Glutamatergic neuron (in vitro differentiated cells): ENCODE measurements at regions not wholly inside any gene's neighbourhood (a gene's known extent, or its start where the extent isn't known, plus 50 kb on each side); places are given as distances from the start of the nearest gene placed in this dataset.

Experiments used
- DNase-seq: peaks from one replicate; pipeline ENCODE4 v3.0.0; 2022
- H3K27ac Mint-ChIP-seq: one replicate; pipeline ENCODE4 v1.8.0; 2020; ENCODE audit warnings: mild to moderate bottlenecking, mixed read lengths, inconsistent platforms; ENCODE audit not compliant: unreplicated experiment
- H3K27me3 Mint-ChIP-seq: one replicate; pipeline ENCODE4 v1.8.0; 2020; ENCODE audit warnings: mild to moderate bottlenecking, moderate library complexity, mixed read lengths, inconsistent platforms; ENCODE audit not compliant: unreplicated experiment
- H3K36me3 Mint-ChIP-seq: one replicate; pipeline ENCODE4 v1.8.0; 2020; ENCODE audit warnings: mild to moderate bottlenecking, mixed read lengths, inconsistent platforms; ENCODE audit not compliant: unreplicated experiment
- H3K4me1 Mint-ChIP-seq: one replicate; pipeline ENCODE4 v1.8.0; 2020; ENCODE audit warnings: mild to moderate bottlenecking, low read depth, mixed read lengths, inconsistent platforms; ENCODE audit not compliant: unreplicated experiment
- H3K4me3 Mint-ChIP-seq: one replicate; pipeline ENCODE4 v1.8.0; 2020; ENCODE audit warnings: mild to moderate bottlenecking, mixed read lengths, inconsistent platforms; ENCODE audit not compliant: unreplicated experiment
- H3K9me3 Mint-ChIP-seq: one replicate; pipeline ENCODE4 v1.8.0; 2020; ENCODE audit warnings: mild to moderate bottlenecking, moderate library complexity, mixed read lengths, inconsistent platforms; ENCODE audit not compliant: unreplicated experiment
- TF ChIP-seq, protein P1 (sequence below): fragments of 200-600 bp; sonication (generic); IDR thresholded peaks from one replicate; pipeline ENCODE4 v1.5.0; 2021; ENCODE audit not compliant: partially characterized antibody, unreplicated experiment

DNA sequence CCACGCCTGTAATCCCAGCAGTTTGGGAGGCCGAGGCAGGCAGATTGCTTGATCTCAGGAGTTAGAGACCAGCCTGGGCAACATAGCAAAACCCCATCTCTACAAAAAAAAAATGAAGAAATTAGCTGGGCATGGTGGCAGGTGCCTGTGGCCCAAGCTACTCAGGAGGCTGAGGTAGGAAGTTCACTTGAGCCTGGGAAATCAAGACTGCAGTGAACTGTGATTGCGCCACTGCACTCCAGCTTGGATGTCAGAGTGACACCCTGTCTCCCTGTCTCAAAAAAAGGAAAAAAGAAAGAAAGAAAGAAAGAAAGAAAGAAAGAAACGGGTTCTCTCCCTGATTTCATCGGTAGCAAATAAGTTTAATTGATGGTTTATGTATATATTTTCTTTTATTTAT is 64.6 kb upstream of the ESX1 start:
- DNase-seq: no peak
- Mint-ChIP-seq H3K27ac (no peak overlapping the region), H3K36me3 (no peaks in the 10 kb centered on the region), H3K4me3 (no peak overlapping the region), H3K27me3 (peaks cover 1% of the 10 kb centered on the region), H3K9me3 (peaks cover 2% of the 10 kb centered on the region), H3K4me1 (no peaks in the 10 kb centered on the region)
- TF ChIP-seq, protein P1, sequence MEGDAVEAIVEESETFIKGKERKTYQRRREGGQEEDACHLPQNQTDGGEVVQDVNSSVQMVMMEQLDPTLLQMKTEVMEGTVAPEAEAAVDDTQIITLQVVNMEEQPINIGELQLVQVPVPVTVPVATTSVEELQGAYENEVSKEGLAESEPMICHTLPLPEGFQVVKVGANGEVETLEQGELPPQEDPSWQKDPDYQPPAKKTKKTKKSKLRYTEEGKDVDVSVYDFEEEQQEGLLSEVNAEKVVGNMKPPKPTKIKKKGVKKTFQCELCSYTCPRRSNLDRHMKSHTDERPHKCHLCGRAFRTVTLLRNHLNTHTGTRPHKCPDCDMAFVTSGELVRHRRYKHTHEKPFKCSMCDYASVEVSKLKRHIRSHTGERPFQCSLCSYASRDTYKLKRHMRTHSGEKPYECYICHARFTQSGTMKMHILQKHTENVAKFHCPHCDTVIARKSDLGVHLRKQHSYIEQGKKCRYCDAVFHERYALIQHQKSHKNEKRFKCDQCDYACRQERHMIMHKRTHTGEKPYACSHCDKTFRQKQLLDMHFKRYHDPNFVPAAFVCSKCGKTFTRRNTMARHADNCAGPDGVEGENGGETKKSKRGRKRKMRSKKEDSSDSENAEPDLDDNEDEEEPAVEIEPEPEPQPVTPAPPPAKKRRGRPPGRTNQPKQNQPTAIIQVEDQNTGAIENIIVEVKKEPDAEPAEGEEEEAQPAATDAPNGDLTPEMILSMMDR: no peak

DNA sequence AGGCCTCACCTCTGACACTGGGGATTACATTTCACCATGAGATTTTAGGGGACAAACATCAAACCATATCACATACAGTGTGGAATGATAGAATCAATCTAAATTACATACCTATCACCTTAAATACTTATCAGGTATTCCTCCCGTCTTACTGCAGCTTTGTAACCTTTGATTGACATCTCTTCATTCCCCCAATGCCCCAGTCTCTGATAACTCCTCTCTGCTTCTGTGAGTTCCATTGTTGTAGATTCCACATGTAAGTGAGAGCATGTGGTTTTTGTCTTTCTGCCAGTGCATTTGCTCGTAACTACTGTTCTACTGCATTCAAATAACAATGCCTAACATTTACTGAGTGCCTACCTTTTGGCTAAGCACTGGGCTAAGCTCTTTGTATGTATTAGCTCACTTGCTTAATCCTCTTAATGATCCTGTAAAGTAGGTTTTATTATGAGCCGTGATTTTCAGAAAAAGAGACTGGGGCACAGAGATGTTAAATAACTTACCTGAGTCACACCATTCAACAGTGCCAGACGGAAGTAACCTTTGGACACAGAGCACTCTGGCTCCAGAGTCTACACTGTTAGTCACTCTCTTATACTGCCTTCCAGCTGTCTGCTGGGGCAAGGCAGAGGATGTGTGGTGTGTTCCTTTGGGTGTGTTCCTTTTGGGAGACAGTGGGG is 63.7 kb upstream of the ESX1 start:
- H3K36me3 Mint-ChIP-seq: no peaks in the 10 kb centered on the region
- H3K27ac Mint-ChIP-seq: no peak overlapping the region
- TF ChIP-seq, protein P1: no peak
- no peaks in the 10 kb centered on the region for H3K4me1 Mint-ChIP-seq
- DNase-seq: no peak
- no peaks in the 10 kb centered on the region for H3K27me3 Mint-ChIP-seq
- H3K4me3 Mint-ChIP-seq: no peak overlapping the region
- H3K9me3 Mint-ChIP-seq: peaks cover 2% of the 10 kb centered on the region

DNA sequence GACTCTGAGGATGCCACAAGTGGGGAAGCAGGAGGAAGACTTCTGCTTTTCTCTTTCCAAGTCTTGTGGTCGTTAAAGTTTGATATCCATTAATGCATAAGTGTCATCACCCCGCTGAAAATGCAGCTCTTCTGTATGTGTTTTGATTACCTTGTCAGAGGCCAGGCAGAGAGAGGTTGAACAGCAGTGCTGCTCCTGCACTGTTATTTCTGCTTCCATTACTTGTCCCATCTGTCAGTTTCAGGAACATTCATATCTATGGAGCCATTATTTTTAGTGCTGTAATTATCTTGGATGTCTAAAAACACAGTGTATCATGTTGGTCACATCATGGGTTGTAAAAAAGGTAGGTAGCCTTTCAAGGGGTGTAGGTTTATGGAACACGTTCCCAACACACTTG is 62.0 kb upstream of the ESX1 start:
- Mint-ChIP-seq H3K36me3 (no peaks in the 10 kb centered on the region), H3K27me3 (no peaks in the 10 kb centered on the region), H3K27ac (no peak overlapping the region), H3K4me3 (no peak overlapping the region), H3K4me1 (no peaks in the 10 kb centered on the region), H3K9me3 (peaks cover 2% of the 10 kb centered on the region)
- TF ChIP-seq, protein P1: no peak
- DNase-seq: no peak

DNA sequence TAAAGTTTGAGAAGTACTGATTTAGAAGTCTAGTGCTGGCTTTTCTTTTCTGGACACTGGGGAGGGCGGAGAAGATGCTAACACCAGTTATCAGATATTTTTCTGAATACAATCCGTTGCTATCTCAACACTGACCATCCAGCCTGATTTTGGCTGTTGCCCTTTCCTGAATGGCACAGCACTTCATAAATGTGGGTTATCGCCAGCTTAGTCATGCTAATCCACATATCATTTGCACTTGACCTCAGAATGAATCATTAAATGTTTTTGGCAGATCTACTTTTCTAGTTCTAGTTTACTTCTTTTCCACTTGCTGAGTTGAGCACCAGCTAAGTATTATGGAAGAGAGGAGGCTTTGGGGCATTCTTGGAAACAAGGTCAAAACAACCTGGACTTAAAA is 60.8 kb upstream of the ESX1 start:
- DNase-seq: no peak
- no peaks in the 10 kb centered on the region for H3K4me1 Mint-ChIP-seq
- no peaks in the 10 kb centered on the region for H3K36me3 Mint-ChIP-seq
- TF ChIP-seq, protein P1: no peak
- no peak overlapping the region for H3K27ac Mint-ChIP-seq
- H3K27me3 Mint-ChIP-seq: no peaks in the 10 kb centered on the region
- no peak overlapping the region for H3K4me3 Mint-ChIP-seq
- peaks cover 2% of the 10 kb centered on the region for H3K9me3 Mint-ChIP-seq

DNA sequence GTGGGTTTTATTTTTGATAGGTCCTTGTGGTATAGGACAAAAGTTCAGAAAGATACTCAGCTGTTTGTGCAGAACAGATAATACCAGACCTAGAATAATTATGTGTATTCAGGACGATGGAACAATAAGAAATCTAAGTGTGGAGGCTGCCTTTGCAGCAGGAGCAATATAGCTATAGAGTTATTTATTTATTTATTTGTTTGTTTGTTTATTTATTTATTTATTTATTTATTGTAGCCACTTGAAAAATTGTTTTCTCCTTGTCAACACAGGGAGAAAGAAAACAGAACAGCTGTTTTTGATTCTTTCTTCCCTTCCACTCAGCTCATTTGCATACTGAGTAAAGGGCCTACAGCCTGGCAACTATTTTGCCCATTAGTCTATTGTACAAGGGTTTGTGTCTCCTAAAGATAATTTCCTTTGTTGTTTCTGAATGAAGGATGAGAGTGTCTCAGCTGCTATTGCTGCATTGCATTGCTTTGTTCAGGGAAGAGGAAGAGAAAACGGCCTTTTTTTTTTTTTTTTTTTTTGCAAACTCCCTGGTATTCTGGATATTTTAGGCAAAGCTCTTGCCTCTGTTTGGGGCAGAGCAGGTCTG is 56.0 kb upstream of the ESX1 start:
- no peak overlapping the region for H3K27ac Mint-ChIP-seq
- no peaks in the 10 kb centered on the region for H3K36me3 Mint-ChIP-seq
- no peaks in the 10 kb centered on the region for H3K9me3 Mint-ChIP-seq
- H3K4me1 Mint-ChIP-seq: no peaks in the 10 kb centered on the region
- TF ChIP-seq, protein P1: no peak
- DNase-seq: no peak
- no peak overlapping the region for H3K4me3 Mint-ChIP-seq
- H3K27me3 Mint-ChIP-seq: no peaks in the 10 kb centered on the region
